ENCODE measurements at regions not wholly inside any gene's neighbourhood (a gene's known extent, or its start where the extent isn't known, plus 50 kb on each side); places are given as distances from the start of the nearest gene placed in this dataset.

GRCh38 chr1:114034567-114035303 is 55.5 kb downstream of the OLFML3 start:
- Histone ChIP-seq H3K9me3 (replicated peaks; ENCODE audit: control insufficient read depth, insufficient read depth, low read depth, low read length) (no peaks in the 10 kb centered on the region), H3K27me3 (ENCODE audit: control insufficient read depth in 2 of 2, insufficient read depth in 2 of 2, low read length in 2 of 2) (peaks cover 16 to 18% of the 10 kb centered on the region in 2 experiments; a peak in 3 of 5 replicates), H3K4me3 (no peak overlapping the region), H4K20me1 (replicated peaks; ENCODE audit: control insufficient read depth, insufficient read depth, low read length) (no peaks in the 10 kb centered on the region), H3K79me2 (ENCODE audit: control insufficient read depth, insufficient read depth, low read length) (no peaks in the 10 kb centered on the region), H3K36me3 (ENCODE audit: control insufficient read depth, insufficient read depth, low read length) (no peaks in the 10 kb centered on the region), H3K4me2 (ENCODE audit: insufficient read depth, low read length) (no peak overlapping the region), H3K9ac (ENCODE audit: insufficient read depth in 1 of 2, low read depth in 2 of 2, low read length in 2 of 2) (no peak overlapping the region), H3K9me1 (ENCODE audit: control insufficient read depth, insufficient read depth, low read length) (no peaks in the 10 kb centered on the region), H2AFZ (ENCODE audit: low read depth, low read length) (no peak overlapping the region), H3K27ac (ENCODE audit: extremely low read depth, low read depth, low read length) (no peak overlapping the region), H3K4me1 (replicated peaks in 1 of 2; ENCODE audit: control insufficient read depth in 2 of 2, insufficient read depth in 2 of 2, low read length in 2 of 2) (no peaks in the 10 kb centered on the region)
- TF ChIP-seq ZBTB11 (CRISPR knock-in tag; IDR thresholded peaks at IDR 0.05) (peak in 1 of 3 experiments; percentile 17; a peak in 1 of 6 replicates), POLR3G (IDR thresholded peaks at IDR 0.05; ENCODE audit: extremely low read depth, insufficient read length, insufficient replicate concordance) (no peak)
- in situ Hi-C loops (cut with MboI), result no loop called here
- FAIRE-seq (no peak), DNase-seq (ENCODE audit: extremely low read depth in 1 of 4, low spot score in 3 of 4) (no peak), ATAC-seq (no peak)
- no TSS peak for BruUV-seq (replicated peaks)
- ChIA-PET POLR2A (interaction anchor here (0.5 to 1.5 kb wide), 2 partner anchors 56 to 324 kb away, joined by 3 to 4 read pairs; no protein-coding TSS in a partner anchor), CTCF (ENCODE audit: low intra/inter-chr PET ratio) (no interaction called here)
- intact Hi-C loops (cut with micrococcal nuclease), result no loop called here
- WGBS (ENCODE audit: insufficient coverage, low coverage, missing lambda C conversion rate), result 0% methylated on average over 8 of the region's 8 CpGs
